HG02798 (cell line): ENCODE measurements at regions not wholly inside any gene's neighbourhood (a gene's known extent, or its start where the extent isn't known, plus 50 kb on each side); places are given as distances from the start of the nearest gene placed in this dataset.
"Not testable (repeated sequence)": the region's sequence is repeated elsewhere in the genome, so short reads cannot be mapped to it uniquely, and the experiment has no call there.

Source experiments
- ATAC-seq: cut with Tn5 transposase; IDR thresholded peaks from one replicate; pipeline ENCODE4 v1.9.1; 2021; ENCODE audit warnings: mild to moderate bottlenecking; ENCODE audit not compliant: unreplicated experiment, poor library complexity

- no peak for ATAC-seq
Observed at GRCh38 chr20:48049171-48049570, 263.9 kb upstream of the SULF2 start.

- no peak for ATAC-seq
Observed at GRCh38 chr20:48047447-48047846, 262.2 kb upstream of the SULF2 start.

DNA sequence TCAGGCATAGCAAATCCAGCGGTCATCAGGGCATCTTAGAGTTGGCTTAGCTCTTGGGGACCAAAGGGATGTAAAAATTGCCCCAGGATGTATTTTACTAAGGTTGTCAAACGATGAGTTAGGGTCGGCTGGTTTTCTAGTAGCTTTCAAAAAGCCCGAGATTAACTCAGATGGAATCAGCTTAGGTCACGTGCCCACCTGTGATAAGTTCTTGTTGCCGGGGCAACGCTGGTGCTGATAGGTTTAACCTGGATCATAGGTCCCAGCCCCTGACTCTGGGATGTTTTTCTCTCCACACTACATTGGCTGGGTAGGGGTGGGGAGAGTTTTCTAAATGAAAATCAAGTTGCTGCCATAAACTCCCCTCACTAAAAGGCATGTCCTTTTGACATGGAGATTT, 257.3 kb upstream of the SULF2 start:
- ATAC-seq = no peak

DNA sequence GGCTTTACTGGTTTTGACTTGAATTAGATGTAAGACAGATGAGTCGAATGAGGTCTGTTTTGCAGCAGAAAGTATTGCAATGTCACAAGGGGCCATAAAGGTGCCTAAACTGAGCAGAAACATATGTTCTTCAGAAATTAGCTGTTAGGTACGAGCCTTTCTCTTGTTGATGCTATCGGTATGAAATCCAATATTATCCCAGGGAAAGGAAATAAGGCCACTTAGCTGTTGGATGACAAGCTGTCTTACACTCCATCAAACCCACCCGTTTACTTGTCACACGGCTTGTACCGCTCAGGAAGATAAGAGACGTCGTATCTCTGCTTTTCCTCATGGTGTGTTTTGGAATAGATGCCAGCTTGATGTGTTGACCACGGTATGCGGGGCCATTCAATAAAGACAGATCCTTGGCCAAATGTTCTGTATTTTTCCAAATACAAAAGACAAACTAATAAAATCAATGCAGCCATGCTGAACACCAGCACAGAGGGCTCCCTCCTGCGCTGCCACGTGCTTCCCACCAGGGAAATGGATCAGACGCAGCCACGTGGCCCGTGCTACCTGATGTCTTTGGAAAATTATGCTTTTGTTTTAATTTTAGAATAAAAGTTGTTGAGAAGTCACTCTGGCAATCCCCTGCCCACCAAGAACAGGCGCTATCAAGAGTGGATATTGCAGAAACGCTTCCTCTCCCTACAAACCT, 255.9 kb upstream of the SULF2 start:
- no peak for ATAC-seq

- no peak for ATAC-seq
Observed at GRCh38 chr20:48040491-48040890, 255.2 kb upstream of the SULF2 start.

DNA sequence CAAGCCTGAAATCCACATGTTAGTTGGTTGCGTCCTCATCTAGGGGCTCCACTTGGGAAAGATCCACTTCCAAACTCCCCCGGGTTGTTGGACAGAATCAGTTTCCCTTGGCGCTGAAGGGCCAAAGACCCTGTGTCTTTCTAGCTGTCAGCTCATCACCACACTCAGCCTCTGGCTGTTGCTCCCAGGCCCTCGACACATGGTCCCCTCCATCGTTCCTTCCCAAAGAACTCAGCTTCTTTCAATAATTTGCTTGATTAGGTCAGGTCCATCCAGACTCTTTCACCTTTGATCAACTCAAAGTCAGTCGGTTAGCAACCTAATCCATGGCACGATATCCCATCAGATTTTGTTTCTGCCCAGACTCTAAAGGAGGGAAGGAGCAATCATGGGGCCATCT, 254.8 kb upstream of the SULF2 start:
- ATAC-seq = no peak

DNA sequence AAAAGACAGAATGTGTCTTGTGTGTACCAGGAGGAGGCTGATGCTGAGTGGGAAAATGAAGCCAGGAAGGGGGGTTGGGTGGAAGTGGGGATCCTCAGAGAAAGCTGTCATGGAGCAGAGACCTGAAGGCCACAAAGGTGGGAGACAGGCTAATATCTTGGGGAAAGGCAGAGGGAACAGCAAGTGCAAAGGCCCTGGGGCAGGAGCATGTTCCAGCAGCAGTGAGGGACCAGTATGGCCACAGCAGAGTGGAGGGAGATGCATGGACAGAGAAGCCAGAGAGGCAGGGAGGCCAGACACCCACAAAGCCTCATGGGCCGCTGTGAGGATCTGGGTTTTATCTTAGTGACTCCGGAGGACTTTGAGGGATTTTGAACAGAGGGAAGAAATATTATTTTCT, 254.2 kb upstream of the SULF2 start:
- ATAC-seq = no peak

- ATAC-seq = no peak
Observed at GRCh38 chr20:48038713-48039112, 253.4 kb upstream of the SULF2 start.

DNA sequence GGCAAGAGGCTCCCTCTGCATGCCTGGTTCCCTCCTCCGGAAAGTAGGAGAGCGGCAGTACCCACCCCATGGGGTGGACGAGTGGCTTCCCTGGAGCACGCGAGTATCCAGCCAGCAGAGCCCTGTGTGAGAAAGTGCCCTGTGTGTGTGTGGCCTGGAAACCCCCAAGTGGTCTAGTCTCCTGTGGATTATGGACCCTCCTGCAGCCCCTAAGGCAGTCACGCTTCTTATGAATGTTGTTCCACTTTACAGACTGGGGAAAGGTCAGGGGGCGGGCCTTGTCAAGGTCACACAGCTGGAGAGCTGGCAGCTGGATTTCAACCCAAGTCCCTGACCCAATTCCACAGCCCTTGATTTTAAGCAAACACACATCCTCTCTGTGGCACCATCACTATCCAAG, 252.5 kb upstream of the SULF2 start:
- ATAC-seq = not testable (repeated sequence)

GRCh38 chr20:48035961-48036731, 250.9 kb upstream of the SULF2 start:
- no peak for ATAC-seq

- ATAC-seq = no peak
Observed at GRCh38 chr20:48034751-48035150, 249.5 kb upstream of the SULF2 start.

- ATAC-seq = not testable (repeated sequence)
Observed at GRCh38 chr20:48033005-48033404, 247.7 kb upstream of the SULF2 start.

- ATAC-seq = no peak
Observed at GRCh38 chr20:48031122-48031521, 245.8 kb upstream of the SULF2 start.

- no peak for ATAC-seq
Observed at GRCh38 chr20:48026981-48027592, 241.8 kb upstream of the SULF2 start.

DNA sequence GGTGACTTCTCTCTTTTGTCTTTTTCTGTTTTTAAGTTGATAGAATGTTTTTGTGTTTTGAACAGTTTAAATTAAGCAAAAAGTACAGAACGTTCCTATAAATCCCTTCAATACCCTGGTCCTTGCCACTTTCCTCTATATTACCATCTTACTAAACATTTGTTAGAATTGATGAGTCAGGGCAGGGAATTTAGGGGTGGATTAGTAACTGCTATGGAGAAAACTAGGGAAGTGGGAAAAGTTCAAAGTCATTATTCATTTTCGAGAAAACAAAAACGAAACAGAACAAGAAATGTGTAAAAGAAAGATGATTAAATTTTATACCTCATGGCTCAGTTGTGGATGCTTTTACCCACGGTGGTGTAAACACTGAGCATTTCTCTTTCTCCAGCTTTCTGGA, 240.4 kb upstream of the SULF2 start:
- no peak for ATAC-seq

DNA sequence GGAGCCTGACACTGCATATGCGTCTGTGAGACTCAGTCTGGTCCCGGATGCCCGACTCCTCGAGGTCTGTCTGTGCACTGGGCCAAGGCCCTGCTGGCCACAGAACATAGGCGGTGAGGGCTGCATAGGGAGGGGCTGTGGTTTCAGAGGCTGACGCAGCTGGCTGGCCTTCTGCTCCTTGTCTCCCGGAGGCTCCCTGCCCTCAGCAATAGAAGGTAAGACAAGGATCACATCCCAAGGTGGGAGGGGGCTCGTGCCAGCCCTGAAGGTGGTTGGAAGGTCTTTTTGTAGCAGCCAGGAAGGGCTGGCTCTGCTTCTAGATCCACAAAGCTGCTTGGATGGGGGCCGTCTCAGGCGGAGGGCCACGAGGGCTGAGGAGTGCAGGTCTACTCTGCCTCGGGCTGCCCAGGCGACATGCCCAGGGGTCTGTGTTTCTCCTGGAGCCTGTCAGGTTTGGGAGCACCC, 239.8 kb upstream of the SULF2 start:
- ATAC-seq = no peak

DNA sequence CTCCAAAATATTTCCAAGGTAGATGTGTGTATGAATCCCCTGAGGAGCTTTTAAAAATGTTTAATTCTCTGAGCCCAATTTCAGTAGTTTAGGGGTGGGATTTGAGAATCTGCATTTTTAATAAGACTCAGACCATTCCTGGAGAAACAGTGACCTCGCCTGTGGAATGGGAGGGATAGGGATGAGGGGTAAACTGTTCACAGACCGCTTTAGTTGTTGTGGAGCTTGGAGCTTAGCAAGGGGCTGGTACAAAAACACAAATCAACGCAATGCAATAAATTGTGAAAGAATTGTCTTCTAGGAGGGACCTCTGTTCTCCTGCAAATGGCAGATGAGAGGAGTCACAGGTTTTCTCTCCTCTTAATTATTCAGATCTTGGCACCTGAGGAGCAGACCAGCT, 239.3 kb upstream of the SULF2 start:
- ATAC-seq = no peak

DNA sequence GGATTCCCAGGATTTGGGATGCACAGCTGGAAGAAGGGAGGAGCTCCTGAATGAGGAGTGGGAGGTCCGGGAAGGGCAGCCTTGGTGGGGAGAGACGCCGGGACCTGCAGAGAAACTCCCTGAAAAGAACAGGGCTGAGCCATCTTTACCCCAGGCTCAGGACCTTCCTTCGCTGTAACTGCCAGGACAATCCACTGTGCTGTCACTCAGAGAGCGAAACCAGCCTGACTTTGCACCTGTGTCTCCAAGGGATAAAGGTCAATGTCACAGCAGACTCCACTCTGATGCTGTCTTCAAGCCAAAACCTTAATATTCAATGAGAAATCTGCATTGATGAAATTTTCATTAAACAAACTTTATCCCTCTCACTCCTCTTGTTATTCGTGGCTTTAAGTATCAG, 235.4 kb upstream of the SULF2 start:
- not testable (repeated sequence) for ATAC-seq

GRCh38 chr20:48019940-48020339, 234.7 kb upstream of the SULF2 start:
- ATAC-seq = no peak

DNA sequence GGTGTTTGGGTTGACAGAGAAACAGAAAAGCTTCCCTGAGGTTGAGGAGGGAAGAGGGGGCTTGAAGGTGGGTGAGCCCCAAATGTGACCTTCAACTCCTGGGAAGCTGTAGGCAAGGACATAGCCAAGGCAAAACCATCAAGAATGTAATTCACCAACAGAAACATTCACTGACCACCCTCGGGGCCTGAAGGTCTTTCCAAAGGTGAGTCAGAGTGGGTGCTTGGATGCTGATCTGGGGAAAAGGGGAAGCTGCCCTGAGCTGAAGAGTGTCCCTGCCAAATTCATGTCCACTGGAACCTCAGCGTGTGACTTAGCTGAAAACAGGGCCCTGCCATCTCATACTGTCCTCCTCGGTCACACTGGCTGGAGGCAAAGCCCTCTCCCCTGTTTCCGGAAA, 234.2 kb upstream of the SULF2 start:
- ATAC-seq = no peak

GRCh38 chr20:48018851-48019250, 233.6 kb upstream of the SULF2 start:
- ATAC-seq = not testable (repeated sequence)
